Parathyroid adenoma (tissue), 2 donors: ENCODE measurements at regions not wholly inside any gene's neighbourhood (a gene's known extent, or its start where the extent isn't known, plus 50 kb on each side); places are given as distances from the start of the nearest gene placed in this dataset.

Experiments
- H2AFZ ChIP-seq: fragments of 300-600 bp; sonication (generic); one replicate; pipeline ENCODE4 v1.7.0; 2017; ENCODE audit warnings: antibody characterized with exemption, mild to moderate bottlenecking
- H3K27ac ChIP-seq: fragments of 300-600 bp; sonication (generic); one replicate; pipeline ENCODE4 v1.7.0; 2017
- H3K27me3 ChIP-seq: fragments of 300-600 bp; sonication (generic); one replicate; pipeline ENCODE4 v1.7.0; 2017; ENCODE audit warnings: low read length; ENCODE audit not compliant: control insufficient read depth, insufficient read depth
- H3K36me3 ChIP-seq: fragments of 300-600 bp; sonication (generic); one replicate; pipeline ENCODE4 v1.7.0; 2017; ENCODE audit warnings: low read length; ENCODE audit not compliant: control insufficient read depth, insufficient read depth
- H3K4me1 ChIP-seq: fragments of 300-600 bp; sonication (generic); one replicate; pipeline ENCODE4 v1.7.0; 2017; ENCODE audit warnings: control low read depth
- H3K4me2 ChIP-seq: fragments of 300-600 bp; sonication (generic); one replicate; pipeline ENCODE4 v1.7.0; 2017; ENCODE audit warnings: low read length
- H3K4me3 ChIP-seq: fragments of 300-600 bp; sonication (generic); one replicate; pipeline ENCODE4 v1.7.0; 2017; ENCODE audit warnings: low read depth, low read length
- H3K79me2 ChIP-seq: fragments of 300-600 bp; sonication (generic); one replicate; pipeline ENCODE4 v1.7.0; 2017; ENCODE audit warnings: control low read depth
- H3K9ac ChIP-seq: fragments of 300-600 bp; sonication (generic); one replicate; pipeline ENCODE4 v1.7.0; 2017; ENCODE audit warnings: mild to moderate bottlenecking
- H3K9me3 ChIP-seq: fragments of 300-600 bp; sonication (generic); one replicate; pipeline ENCODE4 v1.7.0; 2017; ENCODE audit warnings: low read length; ENCODE audit not compliant: control insufficient read depth
- TF ChIP-seq, protein P1 (sequence below): fragments of 300-600 bp; sonication (generic); IDR thresholded peaks from one replicate; pipeline ENCODE4 v1.7.0; 2017; ENCODE audit warnings: antibody characterized with exemption, mild to moderate bottlenecking
- donor health status: primary hyperparathyroidism.

GRCh38 chr4:19703391-19703790, 548.3 kb upstream of the SLIT2 start:
- H3K4me1 ChIP-seq: no peaks in the 10 kb centered on the region
- H3K27ac ChIP-seq: no peak overlapping the region
- H3K36me3 ChIP-seq: no peaks in the 10 kb centered on the region
- TF ChIP-seq, protein P1, sequence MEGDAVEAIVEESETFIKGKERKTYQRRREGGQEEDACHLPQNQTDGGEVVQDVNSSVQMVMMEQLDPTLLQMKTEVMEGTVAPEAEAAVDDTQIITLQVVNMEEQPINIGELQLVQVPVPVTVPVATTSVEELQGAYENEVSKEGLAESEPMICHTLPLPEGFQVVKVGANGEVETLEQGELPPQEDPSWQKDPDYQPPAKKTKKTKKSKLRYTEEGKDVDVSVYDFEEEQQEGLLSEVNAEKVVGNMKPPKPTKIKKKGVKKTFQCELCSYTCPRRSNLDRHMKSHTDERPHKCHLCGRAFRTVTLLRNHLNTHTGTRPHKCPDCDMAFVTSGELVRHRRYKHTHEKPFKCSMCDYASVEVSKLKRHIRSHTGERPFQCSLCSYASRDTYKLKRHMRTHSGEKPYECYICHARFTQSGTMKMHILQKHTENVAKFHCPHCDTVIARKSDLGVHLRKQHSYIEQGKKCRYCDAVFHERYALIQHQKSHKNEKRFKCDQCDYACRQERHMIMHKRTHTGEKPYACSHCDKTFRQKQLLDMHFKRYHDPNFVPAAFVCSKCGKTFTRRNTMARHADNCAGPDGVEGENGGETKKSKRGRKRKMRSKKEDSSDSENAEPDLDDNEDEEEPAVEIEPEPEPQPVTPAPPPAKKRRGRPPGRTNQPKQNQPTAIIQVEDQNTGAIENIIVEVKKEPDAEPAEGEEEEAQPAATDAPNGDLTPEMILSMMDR: no peak
- H2AFZ ChIP-seq: no peak overlapping the region
- H3K79me2 ChIP-seq: no peaks in the 10 kb centered on the region
- no peak overlapping the region for H3K9ac ChIP-seq
- no peak overlapping the region for H3K4me3 ChIP-seq
- no peaks in the 10 kb centered on the region for H3K9me3 ChIP-seq
- no peaks in the 10 kb centered on the region for H3K27me3 ChIP-seq
- H3K4me2 ChIP-seq: no peak overlapping the region

- no peaks in the 10 kb centered on the region for H3K4me1 ChIP-seq
- H3K9ac ChIP-seq: no peak overlapping the region
- no peak overlapping the region for H3K27ac ChIP-seq
- no peaks in the 10 kb centered on the region for H3K36me3 ChIP-seq
- no peaks in the 10 kb centered on the region for H3K27me3 ChIP-seq
- H3K4me3 ChIP-seq: no peak overlapping the region
- no peaks in the 10 kb centered on the region for H3K9me3 ChIP-seq
- TF ChIP-seq, protein P1: no peak
- H3K79me2 ChIP-seq: no peaks in the 10 kb centered on the region
- no peak overlapping the region for H3K4me2 ChIP-seq
- H2AFZ ChIP-seq: no peak overlapping the region
Observed at GRCh38 chr4:19700992-19701391, 550.7 kb upstream of the SLIT2 start.

DNA sequence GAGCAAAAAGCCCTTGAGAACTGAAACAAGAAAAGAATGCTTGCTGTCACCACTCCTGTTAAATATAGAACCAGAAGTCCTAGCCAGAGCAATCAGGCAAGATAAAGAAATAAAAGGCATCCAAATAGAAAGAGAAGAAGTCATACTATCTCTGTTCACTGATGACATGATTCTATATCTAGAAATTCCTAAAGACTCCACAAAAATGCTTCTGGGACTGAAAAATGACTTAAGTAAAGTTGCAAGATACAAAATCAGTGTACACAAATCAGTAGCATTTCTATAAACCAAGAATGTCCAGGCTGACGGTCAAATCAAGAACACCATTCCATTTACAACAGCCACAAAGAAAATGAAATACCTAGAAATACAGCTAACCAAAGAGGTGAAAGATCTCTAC, 552.7 kb upstream of the SLIT2 start:
- Histone ChIP-seq H2AFZ (no peak overlapping the region), H3K4me1 (no peaks in the 10 kb centered on the region), H3K79me2 (no peaks in the 10 kb centered on the region), H3K27me3 (no peaks in the 10 kb centered on the region), H3K36me3 (no peaks in the 10 kb centered on the region), H3K9ac (no peak overlapping the region), H3K9me3 (no peaks in the 10 kb centered on the region), H3K4me3 (no peak overlapping the region), H3K27ac (no peak overlapping the region), H3K4me2 (no peak overlapping the region)
- TF ChIP-seq, protein P1: no peak

- no peaks in the 10 kb centered on the region for H3K9me3 ChIP-seq
- H3K4me3 ChIP-seq: no peak overlapping the region
- TF ChIP-seq, protein P1: no peak
- no peak overlapping the region for H3K27ac ChIP-seq
- no peaks in the 10 kb centered on the region for H3K27me3 ChIP-seq
- no peak overlapping the region for H3K4me2 ChIP-seq
- no peaks in the 10 kb centered on the region for H3K4me1 ChIP-seq
- no peak overlapping the region for H2AFZ ChIP-seq
- H3K36me3 ChIP-seq: no peaks in the 10 kb centered on the region
- H3K9ac ChIP-seq: no peak overlapping the region
- H3K79me2 ChIP-seq: no peaks in the 10 kb centered on the region
Observed at GRCh38 chr4:19694812-19695211, 556.9 kb upstream of the SLIT2 start.

DNA sequence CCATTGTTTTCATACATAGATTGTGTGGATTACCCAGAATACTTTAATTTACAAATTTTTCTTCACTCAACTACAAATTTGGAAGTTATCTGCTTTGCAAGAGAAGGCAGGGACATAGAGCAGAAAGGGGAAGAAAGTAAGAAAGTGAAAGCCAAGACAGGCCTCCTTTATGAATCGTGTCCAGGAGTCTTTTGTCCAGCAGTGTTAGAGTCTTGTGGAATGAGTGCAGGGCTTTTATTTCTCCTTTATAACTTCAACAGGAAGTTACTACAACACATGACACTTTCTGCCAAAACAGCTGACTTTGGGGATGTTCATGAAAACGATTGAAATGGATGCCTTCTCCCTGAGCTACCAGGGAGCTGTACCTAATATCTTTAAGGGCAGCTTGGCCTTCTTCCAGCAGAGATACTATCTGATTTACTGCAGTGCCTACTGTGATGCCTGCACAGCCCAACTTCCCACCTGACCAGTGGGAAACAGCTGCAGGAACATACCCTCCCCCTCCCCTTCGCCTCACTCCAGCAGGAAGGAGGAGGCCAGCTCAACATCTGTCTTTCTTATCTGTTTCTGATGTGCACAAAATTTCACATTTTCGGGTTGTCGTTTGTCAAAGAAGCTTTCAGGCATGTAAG, 557.7 kb upstream of the SLIT2 start:
- Histone ChIP-seq H3K4me1 (no peaks in the 10 kb centered on the region), H3K4me3 (no peak overlapping the region), H2AFZ (no peak overlapping the region), H3K9ac (no peak overlapping the region), H3K27ac (no peak overlapping the region), H3K9me3 (no peaks in the 10 kb centered on the region), H3K36me3 (no peaks in the 10 kb centered on the region), H3K27me3 (no peaks in the 10 kb centered on the region), H3K4me2 (no peak overlapping the region), H3K79me2 (no peaks in the 10 kb centered on the region)
- TF ChIP-seq, protein P1: no peak
